Kidney epithelial cell (primary cell): ENCODE measurements at regions not wholly inside any gene's neighbourhood (a gene's known extent, or its start where the extent isn't known, plus 50 kb on each side); places are given as distances from the start of the nearest gene placed in this dataset.

Experiments
- DNase-seq: peaks from one replicate; pipeline ENCODE4 v3.0.0-alpha.2; 2010; ENCODE audit warnings: low read depth
- H3K27me3 ChIP-seq: 2 replicates; pipeline ENCODE4 v1.6.0; 2011; ENCODE audit warnings: low read length; ENCODE audit not compliant: control insufficient read depth, insufficient read depth
- H3K36me3 ChIP-seq: 2 replicates; pipeline ENCODE4 v1.5.1; 2011; ENCODE audit warnings: low read length; ENCODE audit not compliant: control insufficient read depth, insufficient read depth
- H3K4me3 ChIP-seq: 2 replicates; pipeline ENCODE4 v1.5.1; 2011; ENCODE audit warnings: low read depth, mild to moderate bottlenecking, control low read depth, low read length
- CTCF ChIP-seq: IDR thresholded peaks from 2 replicates; pipeline ENCODE4 v1.5.1; 2011; ENCODE audit warnings: mild to moderate bottlenecking, moderate library complexity, low read length, control low read depth, inconsistent platforms; ENCODE audit not compliant: insufficient read depth, poor library complexity, severe bottlenecking

- no peak for DNase-seq
- TF ChIP-seq CTCF = no peak
- H3K27me3 ChIP-seq = no peaks in the 10 kb centered on the region
- no peaks in the 10 kb centered on the region for H3K36me3 ChIP-seq
- no peak overlapping the region for H3K4me3 ChIP-seq
These were observed 163.5 kb upstream of the SLC10A2 start for GRCh38 chr13:103229674-103230073.

GRCh38 chr13:103224804-103225203, 158.6 kb upstream of the SLC10A2 start:
- no peaks in the 10 kb centered on the region for H3K27me3 ChIP-seq
- H3K36me3 ChIP-seq = no peaks in the 10 kb centered on the region
- no peak overlapping the region for H3K4me3 ChIP-seq
- no peak for TF ChIP-seq CTCF
- no peak for DNase-seq

- no peak for TF ChIP-seq CTCF
- H3K27me3 ChIP-seq = no peaks in the 10 kb centered on the region
- no peak for DNase-seq
- H3K4me3 ChIP-seq = no peak overlapping the region
- H3K36me3 ChIP-seq = no peaks in the 10 kb centered on the region
These were observed 156.5 kb upstream of the SLC10A2 start for GRCh38 chr13:103222683-103223082.

- Histone ChIP-seq H3K27me3 (no peaks in the 10 kb centered on the region), H3K4me3 (no peak overlapping the region), H3K36me3 (no peaks in the 10 kb centered on the region)
- DNase-seq = no peak
- TF ChIP-seq CTCF = no peak
These were observed 152.0 kb upstream of the SLC10A2 start for GRCh38 chr13:103218253-103218652.

GRCh38 chr13:103213152-103213551, 146.9 kb upstream of the SLC10A2 start:
- no peaks in the 10 kb centered on the region for H3K36me3 ChIP-seq
- no peaks in the 10 kb centered on the region for H3K27me3 ChIP-seq
- no peak for TF ChIP-seq CTCF
- DNase-seq = no peak
- H3K4me3 ChIP-seq = no peak overlapping the region

- no peaks in the 10 kb centered on the region for H3K36me3 ChIP-seq
- TF ChIP-seq CTCF = no peak
- H3K27me3 ChIP-seq = no peaks in the 10 kb centered on the region
- DNase-seq = no peak
- H3K4me3 ChIP-seq = no peak overlapping the region
These were observed 144.1 kb upstream of the SLC10A2 start for GRCh38 chr13:103210348-103210747.
